Right lobe of liver (tissue), 4 donors: ENCODE measurements at regions not wholly inside any gene's neighbourhood (a gene's known extent, or its start where the extent isn't known, plus 50 kb on each side); places are given as distances from the start of the nearest gene placed in this dataset.

ENCODE experiments used
- CTCF ChIP-seq, 4 donors: fragments of 200-600 bp in 3 of 4; fragments of 450-650 bp in 1 of 4; IDR thresholded peaks; one replicate each; pipeline versions ENCODE4 v1.5.1 to v1.8.0; 2016 to 2022; ENCODE audit warnings: antibody characterized with exemption in 4 of 4, mild to moderate bottlenecking in 2 of 4
- POLR2A ChIP-seq: fragments of 450-650 bp; IDR thresholded peaks from one replicate; pipeline ENCODE4 v1.6.1; 2017; ENCODE audit warnings: antibody characterized with exemption, mild to moderate bottlenecking
- donor health status: DM: no; HTN: no; CAD: no.
- donor health status: DM: no; HTN: no; CAD: no.
- donor health status: DM: no; HTN: yes; CAD: no.

GRCh38 chr1:91133248-91133647, 111.4 kb upstream of the ZNF644 start:
- TF ChIP-seq CTCF (IDR thresholded peaks at IDR 0.05), result no peak
- no peak for TF ChIP-seq POLR2A
